ENCODE measurements at regions not wholly inside any gene's neighbourhood (a gene's known extent, or its start where the extent isn't known, plus 50 kb on each side); places are given as distances from the start of the nearest gene placed in this dataset.

- TF ChIP-seq POLR2AphosphoS5 (IDR thresholded peaks at IDR 0.05; ENCODE audit: insufficient read depth in 1 of 2, low read depth in 1 of 2) (no peak), CTCF (IDR thresholded peaks at IDR 0.05) (no peak)
These were observed 76.4 kb downstream of the TMEM18 start for GRCh38 chr2:600542-601386.

Measured in vagina (tissue), 2 donors.